Body of pancreas (tissue), 4 donors: ENCODE measurements at regions not wholly inside any gene's neighbourhood (a gene's known extent, or its start where the extent isn't known, plus 50 kb on each side); places are given as distances from the start of the nearest gene placed in this dataset.

Experiments used
- ATAC-seq: fragments of 150-250 bp; one replicate; pipeline ENCODE4 v1.9.1; 2016
- DNase-seq, 4 donors: peaks; one replicate each; pipeline ENCODE4 v3.0.0-alpha.2; 2019
- H3K27ac ChIP-seq, 4 donors: fragments of 200-600 bp; sonication (generic); 1 replicate in 3 of 4; 2 replicates in 1 of 4; pipeline versions ENCODE4 v1.5.1 to v1.6.1; 2016 to 2019; ENCODE audit warnings: mild to moderate bottlenecking in 1 of 4, mixed read lengths in 1 of 4, moderate library complexity in 1 of 4
- H3K27me3 ChIP-seq, 2 donors: fragments of 200-600 bp; sonication (generic); one replicate each; pipeline ENCODE4 v1.6.0; 2016; ENCODE audit warnings: mild to moderate bottlenecking in 1 of 2
- H3K36me3 ChIP-seq, 2 donors: fragments of 200-600 bp; sonication (generic); replicated peaks in 1 of 2; 2 replicates each; pipeline ENCODE4 v1.5.1; 2016; ENCODE audit warnings: low read depth in 2 of 2; ENCODE audit not compliant: insufficient read depth in 1 of 2
- H3K4me1 ChIP-seq: fragments of 200-600 bp; sonication (generic); one replicate; pipeline ENCODE4 v1.6.0; 2016
- H3K4me3 ChIP-seq, 2 donors: fragments of 200-600 bp; sonication (generic); 1 replicate in 1 of 2; 2 replicates in 1 of 2; pipeline ENCODE4 v1.5.1; 2016 to 2019
- H3K9me3 ChIP-seq, 3 donors: fragments of 200-600 bp; sonication (generic); 1 replicate in 2 of 3; 2 replicates in 1 of 3; pipeline ENCODE4 v1.5.1; 2016
- CTCF ChIP-seq, 7 experiments: fragments of 450-650 bp in 4 of 7; fragments of 200-600 bp in 3 of 7; sonication (generic) in 3 of 7; IDR thresholded peaks; one replicate each; pipeline ENCODE4 v1.5.1; 2016 to 2019; ENCODE audit warnings: antibody characterized with exemption in 7 of 7
- POLR2A ChIP-seq, 3 donors: fragments of 450-650 bp; IDR thresholded peaks; one replicate each; pipeline ENCODE4 v1.6.1; 2016; ENCODE audit warnings: antibody characterized with exemption in 3 of 3, mild to moderate bottlenecking in 2 of 3
- WGBS, 2 donors: methylation state at CpG; one replicate each; pipeline ENCODE4 v1.1.5; 2017; 5-methylcytosine and 5-hydroxymethylcytosine counted together
- intact Hi-C: fragments of 100-400 bp; cut with DNase I; formaldehyde crosslinking; loops from one replicate; pipeline ENCODE4 v1.15.1; 2023

- H3K4me3 ChIP-seq: no peak overlapping the region
- intact Hi-C loops: no loop called here
- ATAC-seq (no peak), DNase-seq (no peak)
- no peaks in the 10 kb centered on the region for H3K36me3 ChIP-seq
- no peaks in the 10 kb centered on the region for H3K27me3 ChIP-seq
- 38 to 62% methylated on average over 2 of the region's 2 CpGs for WGBS, 2 donors
- no peak overlapping the region for H3K27ac ChIP-seq
- no peaks in the 10 kb centered on the region for H3K9me3 ChIP-seq
- no peaks in the 10 kb centered on the region for H3K4me1 ChIP-seq
- TF ChIP-seq POLR2A (IDR thresholded peaks at IDR 0.05): no peak
- no peak for TF ChIP-seq CTCF (IDR thresholded peaks at IDR 0.05)
Measured at GRCh38 chr4:175453456-175453855, 358.6 kb downstream of the GPM6A start.

- TF ChIP-seq CTCF (IDR thresholded peaks at IDR 0.05) (no peak), POLR2A (IDR thresholded peaks at IDR 0.05) (no peak)
- intact Hi-C loops: no loop called here
- ATAC-seq: no peak
- no peaks in the 10 kb centered on the region for H3K36me3 ChIP-seq
- no peak overlapping the region for H3K4me3 ChIP-seq
- H3K4me1 ChIP-seq: no peaks in the 10 kb centered on the region
- H3K27me3 ChIP-seq: no peaks in the 10 kb centered on the region
- H3K9me3 ChIP-seq: no peaks in the 10 kb centered on the region
- no peak for DNase-seq
- H3K27ac ChIP-seq: no peak overlapping the region
Measured at GRCh38 chr4:175456131-175456530, 355.9 kb downstream of the GPM6A start.

- H3K36me3 ChIP-seq: no peaks in the 10 kb centered on the region
- no peak overlapping the region for H3K27ac ChIP-seq
- DNase-seq (no peak), ATAC-seq (no peak)
- intact Hi-C loops: no loop called here
- TF ChIP-seq CTCF (IDR thresholded peaks at IDR 0.05): no peak
- no peak for TF ChIP-seq POLR2A (IDR thresholded peaks at IDR 0.05)
- whole genome bisulfite sequencing, 2 donors: 10 to 17% methylated on average over 2 of the region's 2 CpGs
- H3K4me3 ChIP-seq: no peak overlapping the region
- H3K27me3 ChIP-seq: no peaks in the 10 kb centered on the region
- no peaks in the 10 kb centered on the region for H3K4me1 ChIP-seq
- no peaks in the 10 kb centered on the region for H3K9me3 ChIP-seq
Measured at GRCh38 chr4:175457956-175458355, 354.1 kb downstream of the GPM6A start.

GRCh38 chr4:175459571-175459970, 352.5 kb downstream of the GPM6A start:
- Histone ChIP-seq H3K36me3 (no peaks in the 10 kb centered on the region), H3K27ac (no peak overlapping the region), H3K4me1 (no peaks in the 10 kb centered on the region), H3K4me3 (no peak overlapping the region), H3K27me3 (no peaks in the 10 kb centered on the region), H3K9me3 (no peaks in the 10 kb centered on the region)
- ATAC-seq: no peak
- no peak for TF ChIP-seq CTCF (IDR thresholded peaks at IDR 0.05)
- no peak for TF ChIP-seq POLR2A (IDR thresholded peaks at IDR 0.05)
- no peak for DNase-seq
- intact Hi-C loops: no loop called here

- ATAC-seq (no peak), DNase-seq (no peak)
- TF ChIP-seq CTCF (IDR thresholded peaks at IDR 0.05) (no peak), POLR2A (IDR thresholded peaks at IDR 0.05) (no peak)
- H3K27ac ChIP-seq: no peak overlapping the region
- 64 to 76% methylated on average over 4 of the region's 4 CpGs for WGBS, 2 donors
- H3K9me3 ChIP-seq: no peaks in the 10 kb centered on the region
- no peaks in the 10 kb centered on the region for H3K36me3 ChIP-seq
- intact Hi-C loops: no loop called here
- H3K4me3 ChIP-seq: no peak overlapping the region
- no peaks in the 10 kb centered on the region for H3K4me1 ChIP-seq
- no peaks in the 10 kb centered on the region for H3K27me3 ChIP-seq
Measured at GRCh38 chr4:175460414-175460813, 351.6 kb downstream of the GPM6A start.
